Neural cell (in vitro differentiated cells): ENCODE measurements at regions not wholly inside any gene's neighbourhood (a gene's known extent, or its start where the extent isn't known, plus 50 kb on each side); places are given as distances from the start of the nearest gene placed in this dataset.

Experiments
- H2AFZ ChIP-seq: fragments of 200-600, 300-800 bp; sonication (generic), shearing (Covaris generic); 2 replicates; pipeline ENCODE4 v1.6.0; 2014; ENCODE audit warnings: low read depth, mild to moderate bottlenecking, antibody characterized with exemption, low read length, moderate library complexity
- H3F3A ChIP-seq: fragments of 200-600 bp; shearing (Covaris generic); 2 replicates; pipeline ENCODE4 v1.6.1; 2016; ENCODE audit warnings: mild to moderate bottlenecking, moderate library complexity, mixed read lengths, antibody characterized with exemption, low read length; ENCODE audit not compliant: insufficient read depth, poor library complexity, severe bottlenecking
- H3K27ac ChIP-seq: fragments of 200-600, 300-800 bp; sonication (generic), shearing (Covaris generic); 2 replicates; pipeline ENCODE4 v1.5.1; 2014; ENCODE audit warnings: mild to moderate bottlenecking, low read length, moderate library complexity
- H3K27me3 ChIP-seq: fragments of 300-800, 200-600 bp; sonication (generic), shearing (Covaris generic); 2 replicates; pipeline ENCODE4 v1.6.0; 2014; ENCODE audit warnings: mild to moderate bottlenecking, low read depth, low read length, moderate library complexity; ENCODE audit not compliant: insufficient read depth
- H3K36me3 ChIP-seq: fragments of 300-800, 200-600 bp; sonication (generic), shearing (Covaris generic); 2 replicates; pipeline ENCODE4 v1.5.1; 2014; ENCODE audit warnings: mild to moderate bottlenecking, antibody characterized with exemption, low read length, moderate library complexity; ENCODE audit not compliant: insufficient read depth
- H3K4me2 ChIP-seq: fragments of 300-800, 200-600 bp; sonication (generic), shearing (Covaris generic); 2 replicates; pipeline ENCODE4 v1.6.0; 2014; ENCODE audit warnings: mild to moderate bottlenecking, low read length
- H3K4me3 ChIP-seq: fragments of 300-800, 200-600 bp; sonication (generic), shearing (Covaris generic); 2 replicates; pipeline ENCODE4 v1.5.1; 2014; ENCODE audit warnings: mild to moderate bottlenecking, low read length, moderate library complexity
- H3K79me2 ChIP-seq: fragments of 200-600 bp; shearing (Covaris generic); replicated peaks from 2 replicates; pipeline ENCODE4 v1.6.0; 2014; ENCODE audit warnings: mild to moderate bottlenecking, low read length, moderate library complexity; ENCODE audit not compliant: insufficient read depth
- H3K9ac ChIP-seq: fragments of 300-800, 200-600 bp; sonication (generic), shearing (Covaris generic); 2 replicates; pipeline ENCODE4 v1.6.1; 2016; ENCODE audit warnings: mild to moderate bottlenecking, low read length, mixed read lengths
- H3K9me2 ChIP-seq: fragments of 200-600 bp; shearing (Covaris generic); 2 replicates; pipeline ENCODE4 v1.6.1; 2016; ENCODE audit warnings: mild to moderate bottlenecking, low read length, mixed read lengths; ENCODE audit not compliant: insufficient read depth
- H3K9me3 ChIP-seq: fragments of 200-600, 300-800 bp; sonication (generic), shearing (Covaris generic); 2 replicates; pipeline ENCODE4 v1.6.1; 2016; ENCODE audit warnings: mild to moderate bottlenecking, mixed run types, low read length, moderate library complexity, mixed read lengths
- H4K20me1 ChIP-seq: fragments of 200-600 bp; shearing (Covaris generic); 2 replicates; pipeline ENCODE4 v1.6.1; 2016; ENCODE audit warnings: mild to moderate bottlenecking, mixed run types; ENCODE audit not compliant: insufficient read depth
- CTCF ChIP-seq: fragments of 450-650 bp; IDR thresholded peaks from 2 replicates; pipeline ENCODE4 v1.5.1; 2014; ENCODE audit warnings: antibody characterized with exemption, mild to moderate bottlenecking, moderate library complexity; ENCODE audit not compliant: poor library complexity, severe bottlenecking
- EP300 ChIP-seq: fragments of 450-650 bp; conservative IDR thresholded peaks from 2 replicates; pipeline ENCODE4 v1.6.1; 2014; ENCODE audit warnings: antibody characterized with exemption, mild to moderate bottlenecking, moderate library complexity; ENCODE audit not compliant: poor library complexity, severe bottlenecking
- EZH2 ChIP-seq: fragments of 200-600, 300-800 bp; shearing (Covaris generic), sonication (generic); IDR thresholded peaks from 2 replicates; pipeline ENCODE4 v1.6.1; 2014; ENCODE audit warnings: antibody characterized with exemption, low read length, borderline replicate concordance, mild to moderate bottlenecking; ENCODE audit not compliant: insufficient read depth, poor library complexity, severe bottlenecking
- MXI1 ChIP-seq: fragments of 450-650 bp; conservative IDR thresholded peaks from 2 replicates; pipeline ENCODE4 v1.6.1; 2014; ENCODE audit warnings: antibody characterized with exemption, mild to moderate bottlenecking; ENCODE audit not compliant: poor library complexity, severe bottlenecking
- POLR2AphosphoS5 ChIP-seq: IDR thresholded peaks from 2 replicates; pipeline ENCODE4 v1.6.1; 2012
- RAD21 ChIP-seq: fragments of 450-650 bp; conservative IDR thresholded peaks from 2 replicates; pipeline ENCODE4 v1.6.1; 2014; ENCODE audit warnings: antibody characterized with exemption, mild to moderate bottlenecking, moderate library complexity
- REST ChIP-seq: IDR thresholded peaks from 2 replicates; pipeline ENCODE4 v1.6.1; 2012; ENCODE audit warnings: borderline replicate concordance
- SMC3 ChIP-seq: fragments of 450-650 bp; conservative IDR thresholded peaks from 2 replicates; pipeline ENCODE4 v1.6.1; 2014; ENCODE audit warnings: antibody characterized with exemption, mild to moderate bottlenecking, moderate library complexity; ENCODE audit not compliant: poor library complexity
- TAF1 ChIP-seq: IDR thresholded peaks from 2 replicates; pipeline ENCODE4 v1.6.1; 2012; ENCODE audit warnings: low read depth

GRCh38 chr13:105519771-105520170 is 1015.7 kb downstream of the EFNB2 start:
- TF ChIP-seq RAD21 (no peak), TAF1 (no peak), EZH2 (no peak), POLR2AphosphoS5 (no peak), REST (no peak), EP300 (no peak)

GRCh38 chr13:105518086-105518485 is 1017.4 kb downstream of the EFNB2 start:
- Histone ChIP-seq H3K27me3 (no peaks in the 10 kb centered on the region), H3K9me3 (no peaks in the 10 kb centered on the region), H4K20me1 (no peaks in the 10 kb centered on the region), H3K4me3 (no peak overlapping the region), H3K4me2 (no peak overlapping the region), H3K36me3 (no peaks in the 10 kb centered on the region), H3K79me2 (no peaks in the 10 kb centered on the region), H2AFZ (no peak overlapping the region), H3K27ac (no peak overlapping the region), H3K9me2 (no peaks in the 10 kb centered on the region), H3F3A (no peaks in the 10 kb centered on the region), H3K9ac (no peak overlapping the region)
- TF ChIP-seq RAD21 (no peak), CTCF (no peak), REST (no peak), POLR2AphosphoS5 (no peak), EZH2 (no peak), MXI1 (no peak), EP300 (no peak), TAF1 (no peak), SMC3 (no peak)

More at GRCh38 chr13:105519771-105520170, 1015.7 kb downstream of the EFNB2 start:
- Histone ChIP-seq H3F3A (no peaks in the 10 kb centered on the region), H3K9me2 (no peaks in the 10 kb centered on the region), H3K9ac (no peak overlapping the region), H3K9me3 (no peaks in the 10 kb centered on the region), H3K27ac (no peak overlapping the region), H3K79me2 (no peaks in the 10 kb centered on the region), H3K4me2 (no peak overlapping the region), H3K27me3 (no peaks in the 10 kb centered on the region), H2AFZ (no peak overlapping the region), H4K20me1 (no peaks in the 10 kb centered on the region), H3K4me3 (no peak overlapping the region), H3K36me3 (no peaks in the 10 kb centered on the region)
